ENCODE measurements at regions not wholly inside any gene's neighbourhood (a gene's known extent, or its start where the extent isn't known, plus 50 kb on each side); places are given as distances from the start of the nearest gene placed in this dataset.

DNA sequence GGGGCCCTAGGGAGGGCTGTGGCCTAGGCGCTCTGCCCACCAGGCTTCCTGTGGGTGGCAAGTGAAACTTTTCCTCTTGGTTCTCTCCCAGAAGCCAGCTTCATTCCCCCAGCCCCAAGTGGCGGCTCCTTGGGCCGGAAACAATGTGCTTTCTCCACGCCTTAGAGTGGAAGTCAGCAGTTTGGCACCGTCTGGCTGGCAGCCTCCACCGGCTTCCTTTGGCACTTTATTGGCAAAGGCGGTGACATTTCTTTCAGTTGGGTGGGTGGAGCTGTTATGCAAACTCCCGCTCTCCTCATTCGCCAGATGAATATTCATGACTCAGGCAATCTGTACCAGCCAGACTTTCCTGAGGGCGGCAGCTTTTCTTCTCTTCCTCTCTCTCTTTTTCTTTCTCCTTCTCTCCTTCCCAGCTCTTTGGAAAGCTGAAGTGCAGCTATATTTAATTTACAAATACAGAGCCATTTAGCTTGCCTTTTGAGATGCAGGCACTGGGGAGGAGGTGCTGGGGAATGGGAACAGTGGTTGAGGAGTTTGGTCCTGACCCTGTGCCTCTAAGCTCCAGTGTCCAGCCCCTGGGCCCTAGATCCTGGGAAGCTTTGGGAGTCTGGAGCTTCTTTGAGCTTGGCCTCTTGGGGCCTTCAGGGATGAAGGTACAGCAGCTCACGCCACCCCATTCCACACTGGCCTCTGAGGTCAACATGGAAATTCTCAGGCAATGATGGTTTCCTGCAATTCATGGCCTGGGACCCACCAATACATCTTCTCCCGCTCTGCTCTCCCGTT, 67.8 kb upstream of the POU3F1 start:
- no peak overlapping the region for H3K9ac ChIP-seq (ENCODE audit: low read depth, low read length)
- no peak overlapping the region for H3K27ac ChIP-seq (ENCODE audit: low read depth, low read length)
- H3K9me3 ChIP-seq (ENCODE audit: control insufficient read depth, insufficient read depth, low read length), result no peaks in the 10 kb centered on the region
- H3K27me3 ChIP-seq (ENCODE audit: control insufficient read depth, insufficient read depth, low read length), result no peaks in the 10 kb centered on the region
- H3K36me3 ChIP-seq (ENCODE audit: control insufficient read depth, insufficient read depth, low read length), result no peaks in the 10 kb centered on the region
- H3K4me1 ChIP-seq (ENCODE audit: control insufficient read depth, insufficient read depth, low read length), result peaks cover 8% of the 10 kb centered on the region
- no peak overlapping the region for H3K4me3 ChIP-seq (ENCODE audit: low read depth, low read length)

DNA sequence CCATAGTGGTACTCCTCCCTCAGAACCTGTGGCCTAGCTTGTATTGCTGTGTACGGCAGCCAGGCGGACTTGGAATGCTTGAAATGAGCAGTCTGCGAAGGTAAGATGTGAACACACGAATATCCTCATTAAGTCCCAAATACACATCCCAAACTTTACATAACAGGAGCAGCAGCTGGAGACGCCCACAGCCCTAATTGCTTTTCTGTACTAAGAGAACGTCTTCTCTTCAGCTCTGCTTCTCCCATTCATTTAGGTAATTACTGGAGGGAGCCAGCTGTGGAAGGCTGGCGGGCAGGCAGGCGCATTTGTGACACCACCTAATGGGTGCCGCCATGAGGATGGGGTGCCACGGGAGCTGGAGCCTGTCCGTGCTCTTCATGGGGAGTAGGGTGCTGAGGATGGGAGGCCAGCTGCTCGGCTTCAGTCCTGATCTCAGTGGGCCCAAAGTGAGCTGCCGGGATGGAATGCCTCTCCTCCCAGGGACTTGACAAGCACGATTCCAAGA, 66.6 kb upstream of the POU3F1 start:
- Histone ChIP-seq H3K9me3 (ENCODE audit: control insufficient read depth, insufficient read depth, low read length) (no peaks in the 10 kb centered on the region), H3K4me3 (ENCODE audit: low read depth, low read length) (no peak overlapping the region), H3K27ac (ENCODE audit: low read depth, low read length) (no peak overlapping the region), H3K36me3 (ENCODE audit: control insufficient read depth, insufficient read depth, low read length) (no peaks in the 10 kb centered on the region), H3K27me3 (ENCODE audit: control insufficient read depth, insufficient read depth, low read length) (no peaks in the 10 kb centered on the region), H3K9ac (ENCODE audit: low read depth, low read length) (no peak overlapping the region), H3K4me1 (ENCODE audit: control insufficient read depth, insufficient read depth, low read length) (peaks cover 8% of the 10 kb centered on the region)

DNA sequence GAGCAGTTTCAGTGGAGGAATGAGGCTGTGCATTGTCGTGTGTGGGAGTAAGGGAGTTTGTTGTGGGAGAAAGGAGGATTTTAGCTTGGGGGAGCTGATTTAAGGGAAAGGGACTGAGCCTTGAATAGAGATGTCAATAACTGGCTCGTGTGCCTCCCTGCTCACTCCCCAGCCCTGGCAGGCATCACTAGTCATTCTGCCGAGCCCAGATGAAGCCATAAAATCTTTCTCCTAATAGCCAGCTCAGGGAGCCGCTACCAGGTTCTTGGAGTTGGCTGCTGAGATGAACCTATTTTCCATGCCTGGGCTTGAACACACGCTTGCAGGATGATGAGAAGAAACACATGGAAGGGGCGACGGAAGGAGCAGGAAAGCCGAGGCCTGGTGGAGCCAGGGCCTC, 65.0 kb upstream of the POU3F1 start:
- no peaks in the 10 kb centered on the region for H3K36me3 ChIP-seq (ENCODE audit: control insufficient read depth, insufficient read depth, low read length)
- no peaks in the 10 kb centered on the region for H3K27me3 ChIP-seq (ENCODE audit: control insufficient read depth, insufficient read depth, low read length)

DNA sequence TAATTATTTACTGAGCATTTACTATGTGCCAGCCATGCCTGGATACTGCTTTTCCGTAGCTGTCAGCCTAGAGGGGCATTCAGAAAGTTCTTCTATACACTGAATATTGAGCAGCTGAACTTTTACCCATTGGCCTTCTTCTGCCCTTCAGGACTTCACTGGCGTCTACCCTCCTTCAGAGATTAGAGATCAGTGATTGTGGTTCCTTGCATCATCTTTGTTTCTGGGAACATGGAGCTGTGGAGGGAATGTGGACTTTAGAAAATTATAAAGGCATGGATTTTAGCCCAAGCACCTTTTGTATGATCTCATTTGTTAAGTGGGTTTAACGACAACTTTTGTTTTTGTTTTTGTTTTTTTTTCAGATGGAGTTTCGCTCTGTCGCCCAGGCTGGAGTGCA, 58.7 kb upstream of the POU3F1 start:
- no peaks in the 10 kb centered on the region for H3K36me3 ChIP-seq (ENCODE audit: control insufficient read depth, insufficient read depth, low read length)
- no peak overlapping the region for H3K9ac ChIP-seq (ENCODE audit: low read depth, low read length)
- H3K27me3 ChIP-seq (ENCODE audit: control insufficient read depth, insufficient read depth, low read length), result no peaks in the 10 kb centered on the region
- H3K27ac ChIP-seq (ENCODE audit: low read depth, low read length), result no peak overlapping the region
- no peaks in the 10 kb centered on the region for H3K9me3 ChIP-seq (ENCODE audit: control insufficient read depth, insufficient read depth, low read length)
- H3K4me1 ChIP-seq (ENCODE audit: control insufficient read depth, insufficient read depth, low read length), result no peaks in the 10 kb centered on the region
- H3K4me3 ChIP-seq (ENCODE audit: low read depth, low read length), result no peak overlapping the region

More for the DNA sequence above, 65.0 kb upstream of the POU3F1 start:
- no peak overlapping the region for H3K4me3 ChIP-seq (ENCODE audit: low read depth, low read length)
- no peak overlapping the region for H3K9ac ChIP-seq (ENCODE audit: low read depth, low read length)
- H3K9me3 ChIP-seq (ENCODE audit: control insufficient read depth, insufficient read depth, low read length), result no peaks in the 10 kb centered on the region
- H3K27ac ChIP-seq (ENCODE audit: low read depth, low read length), result no peak overlapping the region
- H3K4me1 ChIP-seq (ENCODE audit: control insufficient read depth, insufficient read depth, low read length), result peaks cover 8% of the 10 kb centered on the region

DNA sequence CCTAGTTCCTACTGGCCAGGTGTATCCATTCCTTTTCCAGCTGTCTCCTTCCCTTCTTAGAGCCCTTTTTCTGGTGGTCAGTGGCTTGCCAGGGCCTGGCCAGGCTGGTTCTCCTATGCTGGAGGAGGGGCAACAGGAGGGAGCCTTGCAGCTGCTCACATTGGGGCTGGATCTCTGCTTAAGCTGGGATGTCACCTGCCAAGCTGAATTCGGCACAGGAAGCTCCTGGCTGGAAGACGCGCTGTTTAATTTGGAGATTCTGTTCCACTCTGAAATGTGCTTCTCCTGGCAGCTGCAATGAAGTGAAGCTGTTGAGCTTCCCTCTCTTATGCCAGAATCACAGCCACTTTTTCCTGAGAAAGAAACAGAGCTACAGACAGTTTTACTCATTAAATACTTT, 56.0 kb upstream of the POU3F1 start:
- Histone ChIP-seq H3K27me3 (ENCODE audit: control insufficient read depth, insufficient read depth, low read length) (no peaks in the 10 kb centered on the region), H3K27ac (ENCODE audit: low read depth, low read length) (no peak overlapping the region), H3K36me3 (ENCODE audit: control insufficient read depth, insufficient read depth, low read length) (no peaks in the 10 kb centered on the region), H3K4me3 (ENCODE audit: low read depth, low read length) (no peak overlapping the region), H3K9ac (ENCODE audit: low read depth, low read length) (no peak overlapping the region), H3K4me1 (ENCODE audit: control insufficient read depth, insufficient read depth, low read length) (no peaks in the 10 kb centered on the region), H3K9me3 (ENCODE audit: control insufficient read depth, insufficient read depth, low read length) (no peaks in the 10 kb centered on the region)

DNA sequence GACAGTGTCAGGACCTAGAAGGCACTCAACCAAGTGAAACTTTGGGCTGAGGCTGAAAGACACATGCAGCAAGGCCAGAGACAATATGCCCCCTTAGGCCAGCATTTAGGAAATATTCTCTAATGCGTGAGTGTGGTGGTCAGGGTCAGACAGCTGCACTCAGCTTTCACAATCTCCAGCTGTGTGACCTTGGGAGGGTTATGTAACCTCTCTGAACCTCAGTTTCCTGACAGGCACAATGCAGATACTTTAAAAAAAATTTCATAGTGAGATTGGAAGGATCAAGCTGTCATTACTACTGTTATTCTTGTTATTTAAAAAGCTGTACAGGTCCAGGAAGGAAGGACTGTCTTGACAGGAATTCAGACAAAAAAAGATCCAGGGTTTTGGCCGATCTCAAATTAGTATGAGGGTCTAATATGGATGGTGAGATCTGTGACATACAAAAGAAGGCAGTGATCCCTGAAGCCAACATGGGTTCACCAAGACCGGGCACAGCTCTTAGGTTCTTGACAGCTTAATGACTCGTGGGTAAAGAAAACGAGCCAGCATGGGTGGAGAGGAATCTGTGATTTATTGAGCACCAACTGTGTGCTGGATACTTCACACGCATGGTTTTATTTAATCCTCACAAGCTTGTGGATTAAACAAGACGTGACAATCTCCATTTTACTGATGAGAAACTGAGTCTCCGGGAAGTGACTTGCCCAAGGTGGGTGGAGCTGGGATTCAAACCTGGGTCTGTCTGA, 54.6 kb upstream of the POU3F1 start:
- H3K27ac ChIP-seq (ENCODE audit: low read depth, low read length), result no peak overlapping the region
- H3K27me3 ChIP-seq (ENCODE audit: control insufficient read depth, insufficient read depth, low read length), result no peaks in the 10 kb centered on the region
- H3K9ac ChIP-seq (ENCODE audit: low read depth, low read length), result no peak overlapping the region
- no peaks in the 10 kb centered on the region for H3K9me3 ChIP-seq (ENCODE audit: control insufficient read depth, insufficient read depth, low read length)
- no peak overlapping the region for H3K4me3 ChIP-seq (ENCODE audit: low read depth, low read length)
- peaks cover 9% of the 10 kb centered on the region; the same call in 1 of the 2 replicates for H3K4me1 ChIP-seq (ENCODE audit: control insufficient read depth, insufficient read depth, low read length)
- no peaks in the 10 kb centered on the region for H3K36me3 ChIP-seq (ENCODE audit: control insufficient read depth, insufficient read depth, low read length)

DNA sequence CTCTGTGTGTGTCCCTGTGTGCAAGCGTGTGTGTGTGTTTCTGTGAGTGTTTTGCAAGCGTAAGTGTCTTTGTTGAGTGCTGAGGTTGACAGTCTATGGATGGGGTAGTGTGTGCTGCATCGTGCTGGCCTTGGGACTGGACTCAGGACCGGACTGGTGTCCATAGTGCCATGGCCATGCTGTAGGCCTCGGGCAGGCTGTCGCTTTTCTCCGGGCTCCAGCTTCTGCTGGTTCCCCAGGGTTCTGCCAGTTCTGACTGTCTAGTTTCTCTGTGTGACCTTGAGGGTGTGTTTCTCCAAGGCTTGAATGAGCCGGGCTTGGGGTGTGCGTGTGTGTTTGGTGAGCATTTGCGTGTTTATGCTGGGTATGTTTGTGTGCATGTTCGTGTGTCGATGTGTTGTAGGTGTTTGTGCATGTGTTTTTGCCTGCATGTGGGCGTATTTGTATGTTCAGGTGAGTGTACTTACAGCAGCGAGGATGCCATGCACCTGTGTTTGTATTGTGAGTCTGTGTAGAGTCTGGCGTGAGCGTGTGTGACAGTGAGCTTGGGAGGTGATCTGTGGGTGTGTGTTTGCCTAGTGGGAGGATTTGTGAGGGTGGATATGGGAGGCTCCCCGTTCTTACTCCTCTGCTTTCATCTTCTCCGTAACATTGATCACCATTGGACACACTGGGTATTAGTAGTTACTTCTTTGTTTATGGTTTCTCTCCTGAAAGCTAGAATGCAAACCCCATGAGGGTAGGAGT, 51.7 kb upstream of the POU3F1 start:
- Histone ChIP-seq H3K27ac (ENCODE audit: low read depth, low read length) (no peak overlapping the region), H3K9ac (ENCODE audit: low read depth, low read length) (no peak overlapping the region), H3K9me3 (ENCODE audit: control insufficient read depth, insufficient read depth, low read length) (no peaks in the 10 kb centered on the region), H3K27me3 (ENCODE audit: control insufficient read depth, insufficient read depth, low read length) (no peaks in the 10 kb centered on the region), H3K4me1 (ENCODE audit: control insufficient read depth, insufficient read depth, low read length) (peaks cover 11% of the 10 kb centered on the region), H3K4me3 (ENCODE audit: low read depth, low read length) (no peak overlapping the region), H3K36me3 (ENCODE audit: control insufficient read depth, insufficient read depth, low read length) (no peaks in the 10 kb centered on the region)

DNA sequence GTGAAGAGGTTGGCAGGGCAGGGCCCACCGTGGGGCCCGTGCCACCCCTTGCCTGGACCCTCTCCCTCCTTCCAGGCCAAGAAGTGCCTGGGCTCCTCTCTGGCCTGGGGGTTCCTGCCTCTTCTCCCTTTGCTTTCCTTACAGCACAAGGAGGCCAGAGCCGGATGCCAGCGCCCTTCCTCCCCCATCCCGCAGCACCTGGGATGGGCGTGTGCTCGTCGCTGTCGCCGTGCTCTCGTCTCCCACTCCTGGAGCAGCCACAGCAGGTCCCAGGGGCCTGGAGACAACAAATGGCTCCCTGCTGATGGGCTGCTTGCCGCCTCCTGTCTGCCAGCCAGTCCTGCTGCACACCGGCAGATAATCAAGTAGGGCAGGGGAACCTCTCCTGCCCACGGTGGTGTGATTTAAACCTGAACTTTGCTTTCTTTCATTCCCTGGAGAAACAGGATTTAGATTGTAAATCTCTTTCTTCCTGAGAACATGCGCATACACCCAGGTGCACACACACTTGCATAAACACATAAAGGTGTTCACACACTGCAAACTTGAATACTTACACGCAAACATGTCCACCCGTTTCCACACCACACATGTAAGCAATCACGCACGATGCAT, 50.8 kb upstream of the POU3F1 start:
- Histone ChIP-seq H3K27ac (ENCODE audit: low read depth, low read length) (no peak overlapping the region), H3K4me3 (ENCODE audit: low read depth, low read length) (no peak overlapping the region), H3K9ac (ENCODE audit: low read depth, low read length) (no peak overlapping the region), H3K9me3 (ENCODE audit: control insufficient read depth, insufficient read depth, low read length) (no peaks in the 10 kb centered on the region), H3K36me3 (ENCODE audit: control insufficient read depth, insufficient read depth, low read length) (no peaks in the 10 kb centered on the region), H3K4me1 (ENCODE audit: control insufficient read depth, insufficient read depth, low read length) (peaks cover 11% of the 10 kb centered on the region), H3K27me3 (ENCODE audit: control insufficient read depth, insufficient read depth, low read length) (no peaks in the 10 kb centered on the region)

All from HUES48 (cell line).